OCI-LY7 (cell line): ENCODE measurements at regions not wholly inside any gene's neighbourhood (a gene's known extent, or its start where the extent isn't known, plus 50 kb on each side); places are given as distances from the start of the nearest gene placed in this dataset.

ENCODE experiments used
- BruUV-seq: library from RNA; stranded (reverse); fragments of 400-500 nt; replicated peaks from 2 replicates; lab custom pipeline; 2021; lab: Mats Ljungman, UMichigan
- CTCF ChIA-PET: fragments of 300-600 bp; sonication (Branson Sonifier 250); formaldehyde crosslinking; loops from one replicate; lab custom pipeline; 2022; ENCODE audit warnings: antibody characterized with exemption; ENCODE audit not compliant: unreplicated experiment; lab: Charles Lee
- POLR2A ChIA-PET: fragments of 300-600 bp; sonication (Branson Sonifier 250); formaldehyde crosslinking; loops from one replicate; lab custom pipeline; 2022; ENCODE audit warnings: antibody characterized with exemption; lab: Charles Lee
- DNase-seq: peaks from one replicate; pipeline ENCODE4 v3.0.0-alpha.2; 2015; ENCODE audit warnings: low spot score
- H2AFZ ChIP-seq: fragments of 200-600 bp; sonication (generic), shearing (Covaris generic); 2 replicates; pipeline ENCODE4 v1.6.1; 2014; ENCODE audit warnings: mild to moderate bottlenecking, antibody characterized with exemption, low read length, moderate library complexity
- H3K27ac ChIP-seq: fragments of 200-600 bp; sonication (generic); 2 replicates; pipeline ENCODE4 v1.5.1; 2014; ENCODE audit warnings: mixed run types, low read depth, mild to moderate bottlenecking, moderate library complexity, low read length, inconsistent platforms; ENCODE audit not compliant: poor library complexity, severe bottlenecking
- H3K36me3 ChIP-seq: fragments of 200-600 bp; sonication (generic); 2 replicates; pipeline ENCODE4 v1.6.1; 2014; ENCODE audit warnings: mild to moderate bottlenecking, antibody characterized with exemption, low read length, moderate library complexity, mixed read lengths; ENCODE audit not compliant: insufficient read depth
- H3K4me1 ChIP-seq: fragments of 200-600 bp; sonication (generic); 2 replicates; pipeline ENCODE4 v1.5.1; 2014; ENCODE audit warnings: mild to moderate bottlenecking, low read length; ENCODE audit not compliant: insufficient read depth, poor library complexity, severe bottlenecking
- H3K4me2 ChIP-seq: fragments of 200-600 bp; sonication (generic); 2 replicates; pipeline ENCODE4 v1.6.1; 2014; ENCODE audit warnings: mild to moderate bottlenecking, low read length
- H3K4me3 ChIP-seq: fragments of 200-600 bp; sonication (generic); 2 replicates; pipeline ENCODE4 v1.5.1; 2014; ENCODE audit warnings: mild to moderate bottlenecking, low read depth, low read length; ENCODE audit not compliant: poor library complexity, severe bottlenecking
- H3K79me2 ChIP-seq: fragments of 200-600 bp; sonication (generic); 2 replicates; pipeline ENCODE4 v1.6.1; 2016; ENCODE audit warnings: low read depth, mild to moderate bottlenecking, low read length, moderate library complexity, mixed read lengths; ENCODE audit not compliant: insufficient read depth
- H3K9me2 ChIP-seq: fragments of 200-600 bp; sonication (generic); 2 replicates; pipeline ENCODE4 v1.6.1; 2016; ENCODE audit warnings: mild to moderate bottlenecking, low read length, mixed read lengths; ENCODE audit not compliant: insufficient read depth
- H3K9me3 ChIP-seq: fragments of 200-600 bp; sonication (generic); 2 replicates; pipeline ENCODE4 v1.6.1; 2014; ENCODE audit warnings: mild to moderate bottlenecking, mixed run types, low read length, mixed read lengths
- H4K20me1 ChIP-seq: fragments of 200-600 bp; sonication (generic); 2 replicates; pipeline ENCODE4 v1.6.1; 2014; ENCODE audit warnings: mild to moderate bottlenecking, antibody characterized with exemption, low read length, moderate library complexity, mixed read lengths; ENCODE audit not compliant: insufficient read depth
- CTCF ChIP-seq: fragments of 200-600 bp; sonication (generic); conservative IDR thresholded peaks from 2 replicates; pipeline ENCODE4 v1.5.1; 2014; ENCODE audit warnings: mild to moderate bottlenecking, antibody characterized with exemption, low read length, moderate library complexity, mixed read lengths
- EZH2phosphoT487 ChIP-seq: fragments of 200-600 bp; sonication (generic); IDR thresholded peaks from 2 replicates; pipeline ENCODE4 v1.6.1; 2018; ENCODE audit warnings: low read depth, borderline replicate concordance, mild to moderate bottlenecking, mixed run types, antibody characterized with exemption, low read length, moderate library complexity, mixed read lengths
- intact Hi-C: fragments of 100-400 bp; cut with micrococcal nuclease; formaldehyde crosslinking; loops from one replicate; pipeline ENCODE4 v1.10.0; 2022; ENCODE audit not compliant: unreplicated experiment

GRCh38 chr1:22246755-22247480 lies 104.0 kb upstream of the WNT4 start:
- no peaks in the 10 kb centered on the region for H3K79me2 ChIP-seq
- no peak for TF ChIP-seq EZH2phosphoT487
- TF ChIP-seq CTCF, result no peak
- ChIA-PET POLR2A (no interaction called here), CTCF (no interaction called here)
- intact Hi-C loops, result no loop called here
- H3K4me2 ChIP-seq, result no peak overlapping the region
- H2AFZ ChIP-seq, result no peak overlapping the region
- H3K9me2 ChIP-seq, result no peaks in the 10 kb centered on the region
- no peak overlapping the region for H3K27ac ChIP-seq
- H3K36me3 ChIP-seq, result no peaks in the 10 kb centered on the region
- no peaks in the 10 kb centered on the region for H3K9me3 ChIP-seq
- no peaks in the 10 kb centered on the region for H4K20me1 ChIP-seq
- no peaks in the 10 kb centered on the region for H3K4me1 ChIP-seq
- BruUV-seq, result no TSS peak
- DNase-seq, result no peak
- no peak overlapping the region for H3K4me3 ChIP-seq

GRCh38 chr1:22247527-22248245 lies 104.8 kb upstream of the WNT4 start:
- Histone ChIP-seq H3K79me2 (no peaks in the 10 kb centered on the region), H2AFZ (no peak overlapping the region), H3K36me3 (no peaks in the 10 kb centered on the region), H3K4me3 (no peak overlapping the region), H4K20me1 (no peaks in the 10 kb centered on the region), H3K9me2 (no peaks in the 10 kb centered on the region), H3K27ac (no peak overlapping the region), H3K4me2 (no peak overlapping the region), H3K9me3 (no peaks in the 10 kb centered on the region), H3K4me1 (no peaks in the 10 kb centered on the region)
- intact Hi-C loops, result no loop called here
- CTCF ChIA-PET, result no interaction called here
- DNase-seq, result no peak
- TF ChIP-seq CTCF (no peak), EZH2phosphoT487 (no peak)
- BruUV-seq, result no TSS peak
- POLR2A ChIA-PET, result no interaction called here

- Histone ChIP-seq H2AFZ (no peak overlapping the region), H3K4me1 (no peaks in the 10 kb centered on the region), H4K20me1 (no peaks in the 10 kb centered on the region), H3K36me3 (no peaks in the 10 kb centered on the region), H3K9me2 (no peaks in the 10 kb centered on the region), H3K79me2 (no peaks in the 10 kb centered on the region), H3K27ac (no peak overlapping the region), H3K4me3 (no peak overlapping the region), H3K4me2 (no peak overlapping the region), H3K9me3 (no peaks in the 10 kb centered on the region)
- ChIA-PET CTCF (no interaction called here), POLR2A (no interaction called here)
- DNase-seq, result no peak
- intact Hi-C loops, result no loop called here
- no TSS peak for BruUV-seq
- TF ChIP-seq CTCF (no peak), EZH2phosphoT487 (no peak)
Measured at GRCh38 chr1:22248746-22249145, 105.8 kb upstream of the WNT4 start.
